ENCODE measurements at regions not wholly inside any gene's neighbourhood (a gene's known extent, or its start where the extent isn't known, plus 50 kb on each side); places are given as distances from the start of the nearest gene placed in this dataset.

- Histone ChIP-seq H3K36me3 (replicated peaks in 1 of 2; ENCODE audit: control insufficient read depth in 1 of 2, insufficient read depth in 2 of 2, low read length in 2 of 2) (no peaks in the 10 kb centered on the region), H3K27ac (ENCODE audit: extremely low read length, insufficient read depth, low read length) (no peak overlapping the region), H2AFZ (ENCODE audit: low read length) (no peak overlapping the region), H3K4me1 (ENCODE audit: insufficient read depth, low read length) (no peaks in the 10 kb centered on the region), H3K27me3 (ENCODE audit: control insufficient read depth in 1 of 2, insufficient read depth in 2 of 2, low read length in 2 of 2) (no peaks in the 10 kb centered on the region), H4K20me1 (ENCODE audit: insufficient read depth, low read length) (no peaks in the 10 kb centered on the region), H3K79me2 (ENCODE audit: insufficient read depth, low read length) (no peaks in the 10 kb centered on the region), H3K4me2 (ENCODE audit: low read depth, low read length) (no peak overlapping the region), H3K9ac (ENCODE audit: insufficient read depth, low read depth, low read length) (no peak overlapping the region), H3K9me3 (ENCODE audit: low read length) (no peaks in the 10 kb centered on the region), H3K4me3 (replicated peaks in 1 of 3; ENCODE audit: insufficient read depth in 1 of 3, low read depth in 2 of 3, low read length in 3 of 3) (no peak overlapping the region)
- ChIA-PET POLR2A (no interaction called here), CTCF (ENCODE audit: low intra/inter-chr PET ratio, low total read pairs) (no interaction called here)
- DNase-seq (ENCODE audit: low spot score) (no peak), ATAC-seq (no peak), FAIRE-seq (no peak)
- 0% methylated on average over 2 of the region's 2 CpGs for WGBS (ENCODE audit: low lambda C conversion rate)
- TF ChIP-seq ZNF784 (CRISPR knock-in tag; IDR thresholded peaks at IDR 0.05; ENCODE audit: borderline replicate concordance), result no peak
- no peak for TF ChIP-seq IKZF5 (CRISPR knock-in tag; IDR thresholded peaks at IDR 0.05)
- no peak for TF ChIP-seq RXRA (CRISPR knock-in tag; IDR thresholded peaks at IDR 0.05)
- no TSS peak for BruUV-seq (replicated peaks)
- intact Hi-C loops (cut with micrococcal nuclease; ENCODE audit: unreplicated experiment) (no loop called here), in situ Hi-C loops (cut with HindIII; ENCODE audit: extremely low pct_ligation_motif_present, low pct_unique_long_range_greater_than_20kb) (loop anchor here (25.0 kb wide), 1 partner anchor 1168 kb away; no protein-coding TSS in a partner anchor)
Observed at GRCh38 chr18:52280702-52281101, 59.3 kb upstream of the DCC start.

GRCh38 chr18:52283927-52284326 is 56.1 kb upstream of the DCC start:
- CTCF ChIA-PET (ENCODE audit: low intra/inter-chr PET ratio, low total read pairs), result no interaction called here
- Histone ChIP-seq H3K79me2 (ENCODE audit: insufficient read depth, low read length) (no peaks in the 10 kb centered on the region), H4K20me1 (ENCODE audit: insufficient read depth, low read length) (no peaks in the 10 kb centered on the region), H3K4me2 (ENCODE audit: low read depth, low read length) (no peak overlapping the region), H3K27ac (ENCODE audit: extremely low read length, insufficient read depth, low read length) (no peak overlapping the region), H3K9me3 (ENCODE audit: low read length) (no peaks in the 10 kb centered on the region), H2AFZ (ENCODE audit: low read length) (no peak overlapping the region), H3K9ac (ENCODE audit: insufficient read depth, low read depth, low read length) (no peak overlapping the region), H3K4me1 (ENCODE audit: insufficient read depth, low read length) (no peaks in the 10 kb centered on the region), H3K36me3 (replicated peaks in 1 of 2; ENCODE audit: control insufficient read depth in 1 of 2, insufficient read depth in 2 of 2, low read length in 2 of 2) (no peaks in the 10 kb centered on the region), H3K4me3 (replicated peaks in 1 of 3; ENCODE audit: insufficient read depth in 1 of 3, low read depth in 2 of 3, low read length in 3 of 3) (no peak overlapping the region), H3K27me3 (ENCODE audit: control insufficient read depth in 1 of 2, insufficient read depth in 2 of 2, low read length in 2 of 2) (no peaks in the 10 kb centered on the region)
- POLR2A ChIA-PET, result no interaction called here
- intact Hi-C loops (cut with micrococcal nuclease; ENCODE audit: unreplicated experiment), result loop anchor here (2.0 kb wide), 1 partner anchor 275 kb away; no protein-coding TSS in a partner anchor
- ATAC-seq (no peak), FAIRE-seq (no peak), DNase-seq (ENCODE audit: low spot score) (no peak)
- in situ Hi-C loops (cut with HindIII; ENCODE audit: extremely low pct_ligation_motif_present, low pct_unique_long_range_greater_than_20kb), result loop anchor here (25.0 kb wide), 1 partner anchor 1172 kb away; no protein-coding TSS in a partner anchor
- BruUV-seq (replicated peaks), result no TSS peak
- WGBS (ENCODE audit: low lambda C conversion rate), result 3% methylated on average over 1 of the region's 1 CpG
- no peak for TF ChIP-seq GATAD2A (CRISPR knock-in tag; IDR thresholded peaks at IDR 0.05)
- TF ChIP-seq PITX1 (CRISPR knock-in tag; IDR thresholded peaks at IDR 0.05), result no peak
- no peak for TF ChIP-seq SETDB1 (CRISPR knock-in tag; IDR thresholded peaks at IDR 0.05; ENCODE audit: borderline replicate concordance)
- no peak for TF ChIP-seq MED1 (CRISPR knock-in tag; IDR thresholded peaks at IDR 0.05)
- no peak for TF ChIP-seq PHF21A (CRISPR knock-in tag; IDR thresholded peaks at IDR 0.05)
- no peak for TF ChIP-seq UBTF (CRISPR knock-in tag; IDR thresholded peaks at IDR 0.05)
- TF ChIP-seq ZFP41 (CRISPR knock-in tag; IDR thresholded peaks at IDR 0.05; ENCODE audit: borderline replicate concordance), result no peak
- TF ChIP-seq SMARCE1 (IDR thresholded peaks at IDR 0.05; ENCODE audit: borderline replicate concordance), result no peak
- no peak for TF ChIP-seq ZBTB25 (CRISPR knock-in tag; IDR thresholded peaks at IDR 0.05)
- TF ChIP-seq FIP1L1 (IDR thresholded peaks at IDR 0.05; ENCODE audit: borderline replicate concordance, insufficient read depth, low read depth, low read length), result no peak
- no peak for TF ChIP-seq THAP7 (CRISPR knock-in tag; IDR thresholded peaks at IDR 0.05)

Data from HepG2 (cell line).